Stimulated activated CD4-positive, alpha-beta T cell treated with anti-CD3 and anti-CD28 coated beads, Interleukin-1b, Interleukin-23, amount 100 ng/mL, for 1 hour (primary cell): ENCODE measurements at regions not wholly inside any gene's neighbourhood (a gene's known extent, or its start where the extent isn't known, plus 50 kb on each side); places are given as distances from the start of the nearest gene placed in this dataset.

ENCODE experiments used
- DNase-seq, 2 donors: peaks; one replicate each; pipeline ENCODE4 v3.0.0-alpha.2; 2020; ENCODE audit warnings: low read depth in 2 of 2

- DNase-seq = no peak
Measured at GRCh38 chr2:56613920-56614319, 430.1 kb downstream of the CCDC85A start.

DNA sequence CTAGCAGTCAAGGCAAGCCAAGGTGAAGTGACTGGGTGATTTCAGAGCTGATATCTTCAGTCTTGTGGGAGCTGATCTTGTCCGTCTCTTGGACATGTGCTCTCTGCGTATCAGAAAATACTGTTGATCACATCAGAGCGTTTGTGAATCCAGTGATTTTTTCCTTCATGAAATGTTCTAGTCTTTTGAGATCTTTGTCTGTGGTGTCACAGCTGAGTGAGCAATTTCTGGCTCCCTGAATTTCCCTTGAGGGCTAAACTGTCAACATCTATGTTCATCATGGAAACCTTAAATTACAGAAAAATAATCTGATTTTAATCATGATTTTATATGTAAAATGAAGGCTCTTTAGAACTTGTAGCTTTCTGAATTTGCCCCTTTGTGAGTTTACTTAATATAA, 432.0 kb downstream of the CCDC85A start:
- no peak for DNase-seq

GRCh38 chr2:56624181-56624580, 440.4 kb downstream of the CCDC85A start:
- DNase-seq = no peak

DNA sequence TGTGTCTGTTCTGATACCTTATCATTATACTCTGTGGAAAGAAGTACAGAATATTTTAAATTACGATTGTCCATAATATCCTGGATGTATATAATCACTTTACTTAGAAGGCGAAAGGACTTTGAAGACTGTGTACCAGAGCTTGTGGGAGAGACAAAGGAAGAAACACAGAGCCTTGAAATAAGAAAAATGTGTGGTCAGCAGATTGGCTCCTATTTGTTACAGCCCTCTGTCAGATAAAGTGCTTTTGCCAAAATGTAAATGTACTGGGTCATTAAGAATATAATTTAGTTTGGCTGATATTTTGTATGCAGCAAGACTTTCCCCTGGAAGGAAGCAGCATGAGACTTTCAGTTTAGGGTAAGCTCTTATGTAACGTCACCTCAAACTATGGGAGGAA, 443.1 kb downstream of the CCDC85A start:
- no peak for DNase-seq

DNA sequence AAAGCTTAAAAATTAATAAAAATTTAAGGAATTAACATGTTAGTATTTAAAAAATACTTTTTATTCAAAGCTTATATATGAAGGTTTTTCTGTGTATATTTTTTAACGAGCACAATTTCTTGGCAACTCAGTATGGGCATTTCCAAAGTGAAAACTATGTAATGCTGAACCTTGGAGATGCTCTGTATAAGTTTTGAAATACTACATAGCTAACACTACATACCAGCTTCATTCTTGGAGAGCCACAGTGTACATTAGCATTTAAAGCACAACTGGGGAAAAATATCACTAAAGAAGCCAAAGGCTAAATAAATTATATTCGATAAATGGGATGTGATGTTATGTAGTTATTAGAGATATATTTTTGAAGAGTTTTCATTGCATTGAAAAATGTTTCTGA, 446.5 kb downstream of the CCDC85A start:
- no peak for DNase-seq

- no peak for DNase-seq
Measured at GRCh38 chr2:56647997-56648396, 464.2 kb downstream of the CCDC85A start.

GRCh38 chr2:56648802-56649201, 465.0 kb downstream of the CCDC85A start:
- no peak for DNase-seq

GRCh38 chr2:56654936-56655335, 471.1 kb downstream of the CCDC85A start:
- DNase-seq = no peak

- no peak for DNase-seq
Measured at GRCh38 chr2:56656826-56657225, 473.0 kb downstream of the CCDC85A start.

DNA sequence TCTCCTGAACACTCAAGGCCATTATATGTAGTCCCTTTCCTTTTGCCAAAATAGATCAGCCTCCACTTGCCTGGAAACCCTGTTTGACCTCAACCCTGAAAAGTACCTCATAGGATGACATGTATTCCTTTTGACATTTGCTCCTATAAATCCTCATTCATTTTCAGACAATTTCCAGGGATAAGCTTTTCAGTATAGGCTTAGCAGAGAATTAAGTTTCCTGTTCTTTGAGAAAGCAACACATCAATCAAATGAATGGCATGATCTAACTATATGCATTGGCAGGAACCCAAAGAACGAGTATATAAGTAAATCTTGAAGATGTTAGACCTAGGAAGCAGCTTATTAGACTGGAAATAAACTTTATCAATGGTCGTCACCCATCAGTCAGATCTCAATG, 483.0 kb downstream of the CCDC85A start:
- no peak for DNase-seq

DNA sequence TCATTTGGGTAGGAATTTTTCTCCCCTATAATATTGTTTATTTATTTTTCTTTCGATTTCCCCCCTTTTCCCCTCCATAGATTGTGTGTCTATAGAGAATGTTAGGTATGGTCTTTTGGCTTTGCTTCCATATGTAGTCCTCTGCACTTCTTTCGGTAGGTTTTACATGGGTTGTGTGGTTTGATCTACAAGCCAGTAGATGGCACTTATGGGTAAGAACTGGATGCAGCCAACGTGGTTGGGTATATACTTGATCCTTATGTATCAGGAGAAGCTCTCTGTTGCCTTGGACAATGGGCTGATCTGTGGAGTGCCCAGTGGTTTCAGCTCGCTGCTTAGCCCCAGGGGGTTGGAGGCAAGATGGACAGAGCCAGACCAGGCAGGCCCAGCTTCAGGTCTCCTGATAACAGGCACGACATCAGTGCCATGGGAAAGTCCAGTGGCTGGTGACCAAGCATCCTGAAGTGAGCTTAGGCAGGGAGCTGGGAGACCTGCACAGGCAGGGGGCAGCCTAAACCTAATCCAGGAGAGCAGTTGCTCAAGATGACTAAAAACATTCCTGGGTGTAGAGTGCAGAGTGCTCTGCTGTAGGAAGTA, 488.3 kb downstream of the CCDC85A start:
- no peak for DNase-seq

DNA sequence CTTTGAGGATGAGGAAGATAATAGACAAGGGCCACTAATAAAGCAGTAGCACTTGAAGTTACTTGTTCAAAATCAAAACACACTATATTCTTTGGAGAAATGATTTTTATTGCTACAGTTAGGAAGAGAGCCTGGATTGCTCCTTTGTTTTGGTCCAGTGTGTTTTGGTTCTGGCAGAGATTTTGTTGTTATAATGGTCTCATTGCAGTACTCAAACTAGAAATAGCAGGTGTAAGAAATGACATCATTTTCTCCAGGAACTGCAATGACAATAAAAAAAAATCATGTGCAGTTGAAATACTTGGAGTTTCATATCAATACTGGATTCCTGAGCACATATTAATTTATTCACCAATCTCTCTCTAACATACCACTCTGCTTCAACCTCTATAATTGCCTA, 490.3 kb downstream of the CCDC85A start:
- DNase-seq = no peak

- DNase-seq = no peak
Measured at GRCh38 chr2:56676966-56677365, 493.2 kb downstream of the CCDC85A start.

- DNase-seq = no peak
Measured at GRCh38 chr2:56680971-56681631, 497.3 kb downstream of the CCDC85A start.

DNA sequence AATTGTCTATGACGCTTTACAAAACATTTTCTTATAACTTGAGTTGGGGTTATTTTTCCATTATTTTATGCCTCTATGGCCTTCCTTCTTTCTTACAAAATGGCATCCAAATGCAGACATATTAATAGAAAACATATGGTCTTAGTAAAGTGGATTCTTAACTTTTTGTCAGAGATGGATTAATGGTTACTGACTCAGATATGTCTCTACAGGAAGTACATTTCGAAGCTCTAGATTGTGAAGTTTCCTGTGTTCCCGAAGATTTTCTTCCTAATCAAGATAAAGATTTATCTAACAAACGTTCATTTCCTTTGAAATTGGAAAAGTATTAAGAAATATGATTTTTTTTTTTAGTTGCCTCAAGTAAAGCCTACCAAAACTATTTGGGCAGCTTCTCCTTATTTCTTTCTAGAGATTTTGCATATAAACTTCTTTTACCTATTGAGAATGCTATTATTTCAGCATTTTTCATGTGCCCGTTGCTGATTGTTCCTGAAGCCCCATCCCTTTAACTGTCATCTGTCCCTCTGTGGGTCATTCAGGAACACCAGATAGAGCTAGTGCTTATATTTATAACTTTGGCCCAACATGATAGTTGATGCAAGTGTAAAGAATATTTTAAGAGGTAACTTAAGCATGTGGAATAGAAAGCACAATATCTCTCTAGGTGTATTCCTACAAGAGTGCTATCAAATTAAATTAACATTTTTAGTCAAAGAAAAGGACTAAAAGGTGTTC, 498.0 kb downstream of the CCDC85A start:
- DNase-seq = no peak

DNA sequence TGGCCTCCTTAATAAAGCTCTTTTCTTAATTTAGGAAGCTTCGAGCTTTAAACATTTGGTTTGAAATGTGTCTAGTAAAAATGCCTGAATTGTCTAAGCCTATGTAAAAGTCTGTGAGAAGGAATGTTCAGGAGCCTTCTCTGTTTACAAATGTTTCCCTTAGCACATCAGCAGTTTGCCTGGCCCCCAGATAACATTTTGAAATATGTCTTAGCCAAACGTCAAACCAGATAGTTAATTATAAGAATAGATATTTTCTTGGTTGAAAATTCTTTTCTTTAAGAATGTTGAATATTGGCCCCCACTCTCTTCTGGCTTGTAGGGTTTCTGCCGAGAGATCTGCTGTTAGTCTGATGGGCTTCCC, 498.6 kb downstream of the CCDC85A start:
- no peak for DNase-seq

GRCh38 chr2:56684327-56684726, 500.5 kb downstream of the CCDC85A start:
- no peak for DNase-seq

GRCh38 chr2:56685205-56685604, 501.4 kb downstream of the CCDC85A start:
- no peak for DNase-seq

GRCh38 chr2:56687169-56687568, 503.4 kb downstream of the CCDC85A start:
- DNase-seq = no peak

- no peak for DNase-seq
Measured at GRCh38 chr2:56688661-56689060, 504.9 kb downstream of the CCDC85A start.

- no peak for DNase-seq
Measured at GRCh38 chr2:56693501-56693900, 509.7 kb downstream of the CCDC85A start.

GRCh38 chr2:56703001-56703400, 519.2 kb downstream of the CCDC85A start:
- DNase-seq = no peak

GRCh38 chr2:56705713-56706112, 521.9 kb downstream of the CCDC85A start:
- no peak for DNase-seq
